HG03103 (cell line): ENCODE measurements at regions not wholly inside any gene's neighbourhood (a gene's known extent, or its start where the extent isn't known, plus 50 kb on each side); places are given as distances from the start of the nearest gene placed in this dataset.

Experiments
- ATAC-seq: cut with Tn5 transposase; IDR thresholded peaks from one replicate; pipeline ENCODE4 v1.9.1; 2021; ENCODE audit warnings: low read depth; ENCODE audit not compliant: unreplicated experiment

- no peak for ATAC-seq
Measured at GRCh38 chr6:95325916-95326315, 251.4 kb upstream of the MANEA start.

- ATAC-seq, result no peak
Measured at GRCh38 chr6:95328231-95328630, 249.1 kb upstream of the MANEA start.

GRCh38 chr6:95352064-95352795 is 225.1 kb upstream of the MANEA start:
- ATAC-seq, result no peak

- no peak for ATAC-seq
Measured at GRCh38 chr6:95354551-95354950, 222.8 kb upstream of the MANEA start.

- ATAC-seq, result no peak
Measured at GRCh38 chr6:95357380-95358020, 219.8 kb upstream of the MANEA start.

- ATAC-seq, result peak; percentile 88
Measured at GRCh38 chr6:95364016-95364604, 213.2 kb upstream of the MANEA start.

GRCh38 chr6:95365454-95365853 is 211.9 kb upstream of the MANEA start:
- no peak for ATAC-seq

GRCh38 chr6:95366414-95366813 is 210.9 kb upstream of the MANEA start:
- ATAC-seq, result no peak

GRCh38 chr6:95383878-95384277 is 193.5 kb upstream of the MANEA start:
- no peak for ATAC-seq

- no peak for ATAC-seq
Measured at GRCh38 chr6:95384988-95385387, 192.3 kb upstream of the MANEA start.

GRCh38 chr6:95387845-95388244 is 189.5 kb upstream of the MANEA start:
- ATAC-seq, result no peak

- ATAC-seq, result no peak
Measured at GRCh38 chr6:95404777-95405176, 172.6 kb upstream of the MANEA start.

- no peak for ATAC-seq
Measured at GRCh38 chr6:95408111-95408510, 169.2 kb upstream of the MANEA start.

- ATAC-seq, result no peak
Measured at GRCh38 chr6:95410168-95410567, 167.2 kb upstream of the MANEA start.

- ATAC-seq, result no peak
Measured at GRCh38 chr6:95413789-95414188, 163.5 kb upstream of the MANEA start.

GRCh38 chr6:95417856-95418255 is 159.5 kb upstream of the MANEA start:
- no peak for ATAC-seq

GRCh38 chr6:95420792-95421191 is 156.5 kb upstream of the MANEA start:
- ATAC-seq, result no peak

GRCh38 chr6:95423331-95423730 is 154.0 kb upstream of the MANEA start:
- no peak for ATAC-seq

- ATAC-seq, result no peak
Measured at GRCh38 chr6:95431637-95432228, 145.6 kb upstream of the MANEA start.

GRCh38 chr6:95439741-95440140 is 137.6 kb upstream of the MANEA start:
- ATAC-seq, result no peak

- ATAC-seq, result no peak
Measured at GRCh38 chr6:95448208-95448607, 129.1 kb upstream of the MANEA start.

- no peak for ATAC-seq
Measured at GRCh38 chr6:95469511-95469910, 107.8 kb upstream of the MANEA start.
